GM18499 (cell line): ENCODE measurements at regions not wholly inside any gene's neighbourhood (a gene's known extent, or its start where the extent isn't known, plus 50 kb on each side); places are given as distances from the start of the nearest gene placed in this dataset.

ENCODE experiments used
- ATAC-seq: cut with Tn5 transposase; IDR thresholded peaks from one replicate; pipeline ENCODE4 v1.9.1; 2021; ENCODE audit warnings: moderate number of reproducible peaks; ENCODE audit not compliant: insufficient read depth, unreplicated experiment

DNA sequence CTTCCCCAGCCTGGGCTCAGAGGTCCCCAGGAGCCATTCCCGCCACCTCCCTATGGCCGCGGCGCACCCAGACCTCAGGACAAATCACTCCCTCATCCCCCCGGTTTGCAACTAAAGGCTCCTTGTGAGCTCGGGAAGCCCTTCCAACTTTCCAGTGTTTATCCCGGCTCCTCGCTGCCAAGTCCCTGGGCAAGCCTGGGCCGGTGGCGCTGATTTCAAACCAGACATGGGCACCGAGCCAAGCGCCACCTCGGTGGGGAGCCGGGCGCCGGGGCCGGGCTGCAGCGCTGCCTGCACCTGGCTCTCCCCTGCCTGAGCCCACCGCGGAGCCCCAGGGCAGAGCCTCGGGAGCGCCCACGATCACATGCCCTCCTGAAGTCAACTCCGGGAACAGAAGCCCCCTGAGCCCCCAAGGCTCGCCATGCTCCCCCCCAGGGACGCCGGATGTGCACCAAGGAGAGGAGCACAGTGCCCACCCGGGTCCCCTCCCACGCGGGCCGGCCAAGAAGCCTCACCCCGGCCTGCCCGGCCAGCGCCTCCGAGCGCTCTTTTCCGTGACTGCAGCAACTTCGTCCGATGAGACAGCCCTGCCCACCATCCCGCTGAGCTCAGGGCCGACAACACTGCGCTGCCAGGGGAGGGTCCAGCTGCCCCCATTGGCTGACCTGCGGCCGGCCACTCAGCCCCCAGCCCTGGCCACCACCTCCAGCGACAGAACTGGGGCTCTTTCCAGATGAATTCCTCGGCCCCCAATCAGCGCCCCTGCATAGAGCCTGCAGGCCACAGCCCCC is 50.0 kb downstream of the NCOR2 start:
- no peak for ATAC-seq

DNA sequence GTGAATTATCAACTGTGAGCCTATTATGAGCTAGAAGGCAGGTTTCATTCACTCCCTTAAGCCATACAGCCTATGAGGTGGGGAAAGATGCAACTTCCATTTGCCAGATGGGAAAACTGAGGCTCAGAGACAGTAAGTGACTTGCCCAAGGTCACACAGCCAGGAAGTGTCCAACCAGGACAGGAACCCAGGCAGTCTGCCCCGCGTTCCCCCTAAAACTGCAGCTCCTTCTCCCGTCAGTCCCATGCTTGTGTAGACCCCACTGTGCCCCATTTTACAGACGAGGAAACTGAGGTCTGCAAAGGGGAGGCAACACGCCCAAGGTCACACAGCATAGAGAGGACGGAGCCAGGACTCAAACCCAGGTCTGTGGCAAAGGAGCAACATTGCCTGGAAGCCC is 50.6 kb downstream of the NCOR2 start:
- ATAC-seq = no peak

DNA sequence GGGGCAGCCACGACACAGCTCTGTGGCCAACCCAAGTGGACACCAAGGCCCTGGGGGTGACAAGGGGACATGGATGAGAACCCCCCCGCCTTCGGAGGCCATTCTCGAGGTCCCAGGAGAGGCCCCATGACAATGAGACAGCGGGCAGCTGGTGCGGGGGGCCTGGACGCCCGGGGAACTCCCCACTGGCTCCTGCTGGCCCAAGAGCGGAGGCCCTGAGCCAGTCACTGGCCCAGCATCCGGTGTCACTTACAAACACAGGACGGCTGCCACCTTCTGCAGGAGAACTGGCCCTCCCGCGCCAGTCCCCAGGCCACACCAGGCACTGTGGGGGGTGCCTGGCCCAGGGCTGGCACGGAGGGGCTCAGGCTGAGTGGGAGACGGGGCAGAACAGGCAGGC is 51.4 kb downstream of the NCOR2 start:
- ATAC-seq = no peak

DNA sequence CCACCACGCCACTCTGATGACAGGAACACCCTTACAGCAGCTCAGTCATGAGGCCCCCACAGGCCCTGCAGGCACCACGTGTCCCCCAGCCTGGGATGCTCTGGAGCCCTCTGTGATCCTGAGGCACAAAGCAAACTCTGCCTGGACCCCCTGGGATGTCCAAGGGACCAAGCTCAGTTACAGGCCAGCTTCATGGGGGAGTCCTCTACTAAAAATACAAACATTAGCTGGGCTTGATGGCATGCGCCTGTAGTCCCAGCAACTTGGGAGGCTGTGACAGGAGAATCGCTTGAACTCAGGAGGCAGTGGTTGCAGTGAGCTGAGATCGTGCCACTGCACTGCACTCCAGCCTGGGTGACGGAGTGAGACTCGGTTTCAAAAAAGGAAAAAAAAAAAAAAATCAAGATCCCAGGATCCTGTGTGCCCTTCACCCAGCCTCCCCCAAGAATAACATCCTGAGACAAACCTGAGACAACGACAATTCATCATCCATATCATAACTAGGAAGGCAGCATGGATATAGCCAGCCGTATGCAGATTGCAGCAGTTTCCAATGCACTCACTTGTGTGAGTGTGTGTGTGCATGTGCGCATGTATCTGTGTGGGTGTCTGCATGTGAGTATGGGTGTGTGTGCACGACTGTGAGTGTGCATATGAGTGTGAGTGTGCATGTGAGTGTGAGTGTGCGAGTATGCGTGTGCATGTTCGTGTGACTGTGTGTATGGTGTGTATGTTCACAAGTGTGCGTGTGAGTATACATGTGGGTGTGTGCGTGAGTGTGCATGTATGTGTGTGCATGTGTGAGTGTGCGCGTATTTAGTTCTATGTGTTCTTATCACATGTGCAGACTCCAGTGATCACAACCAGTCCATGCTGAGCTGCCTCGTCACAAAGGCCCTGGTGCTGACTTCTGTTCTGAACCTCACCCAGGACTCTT is 52.1 kb downstream of the NCOR2 start:
- no peak for ATAC-seq

DNA sequence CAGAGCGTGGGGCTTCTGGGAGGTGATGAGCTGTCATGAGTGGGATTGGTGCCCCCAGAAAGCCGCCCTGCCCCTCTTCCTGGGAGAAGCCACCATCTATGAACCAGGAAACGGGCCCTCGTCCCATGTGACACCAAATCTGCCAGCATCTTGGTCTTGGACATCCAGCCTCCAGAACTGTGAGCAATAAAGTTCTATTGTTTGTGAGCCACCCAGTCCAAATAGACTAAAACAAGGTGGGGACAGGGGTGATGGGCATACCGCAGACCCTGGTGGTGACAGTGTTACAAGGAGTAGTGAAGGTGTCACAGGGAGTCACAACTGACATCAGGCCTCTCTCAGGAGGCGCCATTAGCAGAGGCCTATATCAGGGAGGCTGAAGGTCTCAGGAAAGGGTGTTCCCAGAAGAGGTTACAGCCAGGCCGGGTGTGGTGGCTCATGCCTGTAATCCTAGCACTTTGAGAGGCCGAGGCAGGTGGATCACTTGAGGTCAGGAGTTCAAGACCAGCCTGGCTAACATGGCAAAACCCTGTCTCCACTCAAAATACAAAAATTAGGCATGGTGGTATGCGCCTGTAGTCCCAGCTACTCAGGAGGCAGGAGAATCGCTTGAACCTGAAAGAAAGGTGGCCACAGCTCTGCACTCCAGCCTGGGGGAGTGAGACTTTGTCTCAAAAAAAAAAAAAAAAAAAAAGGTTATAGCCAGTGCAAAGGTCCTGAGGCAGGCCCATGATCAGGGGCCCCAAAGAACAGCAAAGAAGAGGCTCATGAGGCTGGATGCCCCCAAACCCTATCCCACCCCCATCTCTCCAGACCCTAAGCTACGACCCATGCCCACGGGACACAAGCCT is 53.0 kb downstream of the NCOR2 start:
- no peak for ATAC-seq

DNA sequence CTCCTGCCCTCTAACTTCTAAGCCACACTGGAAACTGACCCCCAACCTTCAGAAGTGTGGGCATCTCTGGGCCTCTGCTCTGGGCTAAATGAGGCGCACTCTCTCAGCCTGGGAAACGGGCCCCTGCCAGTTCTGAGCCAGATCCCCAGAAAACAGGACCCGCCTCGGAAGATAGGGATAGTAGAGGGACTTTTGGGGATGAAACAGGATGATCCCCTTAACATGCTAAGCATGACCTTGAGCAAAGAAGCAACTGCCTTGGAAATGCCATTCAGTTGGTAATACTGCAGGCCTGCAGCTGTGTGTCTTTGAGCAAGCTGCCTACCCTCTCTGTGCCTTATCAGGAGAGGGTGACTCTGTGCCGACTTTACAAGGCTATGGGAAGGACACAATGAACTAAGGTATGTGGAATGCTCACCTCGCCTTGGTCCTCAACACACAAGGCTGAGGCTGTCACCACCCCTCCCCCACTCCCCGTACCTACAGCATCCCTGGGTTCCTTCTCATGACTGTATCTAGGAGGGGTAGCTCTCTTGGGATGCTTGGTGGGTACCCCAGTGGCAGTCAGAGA is 54.0 kb downstream of the NCOR2 start:
- no peak for ATAC-seq

DNA sequence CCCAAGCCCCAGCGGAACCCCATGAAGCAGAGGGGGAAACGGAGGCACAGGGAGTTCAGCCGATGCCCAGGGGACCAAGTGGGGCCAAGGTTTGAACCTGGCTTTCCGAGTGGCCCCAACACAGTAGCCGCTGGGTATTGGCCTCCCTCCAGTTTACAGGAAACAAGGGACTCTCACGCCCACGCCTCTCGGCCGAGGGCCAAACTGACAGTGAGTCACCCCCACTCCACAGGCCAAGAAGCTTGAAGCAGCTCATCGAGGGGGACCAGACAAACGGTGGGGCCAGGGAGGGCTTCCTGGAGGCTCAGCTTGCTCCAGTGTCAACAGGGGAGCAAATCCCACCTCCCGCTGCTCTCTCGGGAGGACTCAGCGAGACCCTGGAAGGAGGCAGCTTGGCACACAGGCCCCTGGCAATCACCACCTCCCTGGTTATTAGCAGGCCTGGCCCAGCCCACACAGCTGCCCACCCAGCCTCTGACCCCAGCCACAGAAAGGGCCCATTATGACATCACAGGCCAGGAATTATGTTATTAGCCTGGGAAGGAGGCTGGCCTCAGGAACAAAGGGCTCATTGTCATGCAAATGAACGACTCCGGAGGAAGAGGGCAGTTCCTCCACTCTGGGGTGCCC is 54.6 kb downstream of the NCOR2 start:
- ATAC-seq = no peak

DNA sequence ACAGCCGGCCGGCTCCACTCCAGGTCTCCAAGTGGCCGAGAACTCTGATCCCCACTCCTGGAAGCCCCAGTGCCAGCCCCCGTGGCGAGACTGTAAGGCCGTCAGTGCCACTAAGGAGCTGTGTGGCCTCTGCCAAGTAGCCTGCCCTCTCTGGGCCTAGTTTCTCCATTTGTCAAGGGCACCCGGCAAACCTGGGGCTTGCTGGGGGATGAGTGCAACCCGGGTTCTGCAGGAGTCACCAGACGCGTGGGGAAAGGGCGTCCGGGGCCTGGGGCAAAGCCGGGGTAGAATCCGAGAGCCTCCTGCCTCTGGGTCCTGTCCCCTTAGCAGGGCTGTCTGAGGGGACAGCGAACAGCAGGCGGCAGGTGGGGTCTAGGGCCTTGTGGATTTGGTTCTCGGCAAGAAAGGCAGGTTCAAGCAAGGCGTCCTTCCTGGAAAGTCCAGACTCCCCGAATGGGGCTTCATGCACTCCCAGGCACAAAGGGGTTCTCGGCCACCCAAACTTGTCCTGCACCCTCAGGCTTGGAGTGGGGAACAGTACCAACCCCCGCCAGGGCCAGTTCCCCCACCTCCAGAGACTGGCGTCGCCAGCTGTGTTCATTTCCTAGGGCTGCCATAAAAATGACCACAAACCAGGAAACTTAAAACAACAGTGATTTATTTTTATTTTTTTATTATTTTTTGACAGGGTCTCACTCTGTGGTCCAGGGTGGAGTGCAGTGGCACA is 56.0 kb downstream of the NCOR2 start:
- no peak for ATAC-seq

DNA sequence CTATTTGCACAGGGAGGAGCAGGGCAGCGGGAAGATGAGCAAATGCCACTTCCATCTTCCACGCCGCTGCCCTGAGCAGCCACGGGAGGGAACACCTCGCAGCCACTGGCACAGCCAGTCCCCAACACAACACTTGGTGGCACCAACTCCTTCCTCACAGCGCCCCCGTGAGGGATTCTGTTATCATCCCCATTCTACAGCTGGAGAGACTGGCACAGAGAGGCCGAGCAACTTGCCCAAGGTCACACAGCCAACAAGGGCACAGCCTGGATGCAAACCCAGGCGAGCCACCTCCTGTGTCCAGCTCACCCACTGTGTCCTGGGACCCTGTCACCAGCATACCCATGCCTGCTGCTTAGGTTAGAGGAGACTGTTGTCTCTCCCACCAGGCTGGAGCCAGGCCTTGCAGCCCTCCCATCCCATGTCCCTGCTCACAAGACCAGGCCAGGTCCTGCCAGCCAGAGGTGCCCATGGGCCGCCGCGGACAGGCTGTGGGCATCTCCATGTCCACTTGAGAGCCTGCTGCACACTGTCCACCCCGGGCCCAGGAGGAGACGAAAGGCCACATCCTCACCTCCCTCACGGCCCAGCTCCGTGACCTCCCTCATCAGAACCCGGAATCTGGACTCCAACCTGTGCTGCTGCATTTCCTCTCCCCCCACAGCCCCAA is 57.0 kb downstream of the NCOR2 start:
- no peak for ATAC-seq

DNA sequence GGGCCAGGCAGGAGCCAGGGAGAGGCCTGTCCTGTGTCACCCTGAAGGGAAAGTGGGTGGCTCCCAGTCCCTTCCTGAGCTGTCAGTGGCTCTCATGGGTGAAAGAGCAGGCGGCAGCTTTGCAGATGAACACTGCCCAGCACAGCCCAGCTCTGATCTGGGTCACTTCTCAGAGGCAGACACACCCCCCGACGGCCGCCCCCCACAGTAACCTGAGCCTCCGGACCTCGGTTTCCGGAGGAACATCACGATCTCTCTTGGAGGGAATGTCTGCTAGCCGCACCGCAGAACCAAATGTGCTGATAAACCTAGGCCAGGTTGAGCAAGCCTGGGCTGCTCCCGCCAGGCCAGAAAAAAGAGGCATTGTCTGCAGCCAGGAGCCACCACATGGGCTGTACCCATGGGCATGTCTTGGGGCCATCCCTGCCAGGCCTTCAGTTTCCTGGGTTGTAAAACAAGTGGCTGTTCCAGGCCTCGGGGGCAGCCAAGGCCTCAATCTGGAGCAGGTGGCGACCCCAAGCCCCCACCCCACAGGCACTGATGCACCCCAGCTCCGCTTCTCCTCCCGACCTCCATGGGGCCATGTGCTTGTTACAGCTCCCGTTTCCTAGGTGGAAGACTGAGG is 57.6 kb downstream of the NCOR2 start:
- no peak for ATAC-seq

DNA sequence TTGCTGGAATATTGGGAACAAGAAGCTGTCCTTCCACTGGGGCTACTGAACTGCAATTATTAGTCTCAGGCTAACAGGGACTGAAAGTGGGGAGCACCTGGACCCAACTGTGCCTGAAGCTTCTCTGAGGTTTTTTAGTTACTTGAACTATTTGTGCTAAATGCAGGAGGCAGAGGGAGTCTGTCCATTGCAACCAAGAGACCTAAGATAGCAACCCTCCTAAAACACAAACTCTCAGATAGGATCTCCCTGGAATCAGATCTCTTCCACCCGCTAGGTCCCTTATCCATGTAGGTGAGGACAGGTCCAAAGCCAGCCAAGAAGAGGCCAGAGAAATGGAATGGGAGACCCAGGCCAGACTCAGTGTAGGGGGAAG is 58.1 kb downstream of the NCOR2 start:
- ATAC-seq = no peak

DNA sequence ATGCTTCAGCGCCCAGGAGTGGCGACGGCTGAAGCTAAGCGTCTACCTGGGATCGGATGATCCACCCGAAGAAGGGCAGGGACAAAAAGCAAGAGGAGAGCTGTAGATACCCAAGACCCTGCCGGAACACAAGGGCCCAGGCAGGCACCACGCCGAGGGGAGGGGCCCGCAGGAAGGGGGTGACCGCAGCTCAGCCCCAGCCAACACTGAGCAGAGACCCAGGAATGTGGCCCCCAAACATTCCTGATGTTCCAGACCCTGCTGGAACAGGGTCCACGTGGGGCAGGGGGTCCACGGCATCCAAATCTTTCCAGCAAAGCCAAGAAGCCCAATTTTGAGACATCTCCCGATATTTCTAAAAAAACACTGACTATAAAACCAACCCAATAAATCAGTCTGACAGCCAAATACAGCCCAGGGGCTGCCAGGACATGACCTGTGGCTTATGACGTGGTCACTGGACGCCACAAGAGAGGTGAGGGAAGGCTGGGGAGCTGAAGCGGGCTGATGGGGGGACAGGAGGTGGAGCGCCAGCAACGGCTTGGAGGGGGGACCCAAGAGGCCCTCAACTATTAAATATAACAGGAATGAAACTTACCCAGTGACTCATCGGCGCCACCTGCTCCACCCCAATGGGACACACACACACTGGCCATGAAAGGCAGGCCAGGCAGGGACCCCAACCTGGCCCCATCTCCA is 58.9 kb downstream of the NCOR2 start:
- ATAC-seq = no peak

DNA sequence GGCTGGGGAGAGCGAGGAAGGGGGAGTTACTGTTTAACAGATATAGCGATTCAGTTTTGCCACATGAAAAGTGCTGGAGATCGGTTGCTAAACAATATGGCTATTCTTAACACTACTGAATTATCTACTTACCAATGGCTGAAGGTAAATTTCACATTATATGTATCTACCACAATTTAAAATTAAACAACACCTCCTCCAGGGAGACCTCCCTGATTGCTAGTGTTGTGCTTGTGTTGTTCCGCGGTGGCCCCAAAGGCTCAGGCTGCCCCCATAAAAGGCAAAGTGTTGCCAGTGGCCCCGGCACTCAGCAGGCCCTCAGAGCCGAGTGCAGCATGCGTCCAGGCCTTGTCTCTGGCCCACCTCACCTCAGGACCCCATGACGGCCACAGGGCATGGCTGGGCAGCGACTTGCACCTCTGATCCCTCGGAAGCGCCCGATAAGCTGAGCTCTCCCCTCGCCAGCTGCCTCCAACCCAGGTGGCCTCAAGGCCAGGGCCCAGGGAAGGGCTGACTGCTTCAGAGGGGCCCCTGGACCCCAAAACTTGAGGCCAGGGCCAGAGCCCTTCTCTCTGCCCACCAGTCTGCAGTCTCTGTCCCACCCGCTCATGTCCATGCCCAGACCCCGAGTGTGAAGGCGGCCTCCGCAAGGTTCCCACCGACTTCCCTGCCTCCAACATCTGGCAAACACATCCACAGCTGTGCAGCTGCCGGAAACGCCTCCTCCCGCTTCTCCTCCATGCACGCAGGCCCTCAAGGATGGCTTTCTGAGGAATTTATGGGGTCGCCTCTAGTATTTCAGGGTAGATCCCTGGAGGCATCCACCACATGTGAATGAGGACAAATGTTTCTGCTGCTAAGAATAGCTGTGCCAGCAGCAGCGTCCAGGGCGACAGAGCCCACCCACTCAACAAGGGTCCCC is 60.0 kb downstream of the NCOR2 start:
- ATAC-seq = no peak

DNA sequence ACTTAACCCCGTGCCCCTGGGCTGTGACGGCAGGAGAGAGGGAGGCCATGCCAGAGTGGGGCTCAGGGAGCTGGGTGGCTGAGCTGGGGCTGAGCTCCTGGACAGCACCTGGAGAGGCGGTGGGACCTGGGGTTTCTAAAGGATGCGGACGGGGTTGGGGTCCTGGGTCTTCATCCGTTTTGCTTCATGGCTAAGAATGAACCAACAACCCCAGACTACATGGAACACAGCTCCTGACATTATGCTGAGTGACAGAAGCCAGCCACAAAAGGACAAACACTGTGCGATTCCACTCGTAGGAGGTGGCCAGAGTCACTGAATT is 60.6 kb downstream of the NCOR2 start:
- ATAC-seq = no peak

DNA sequence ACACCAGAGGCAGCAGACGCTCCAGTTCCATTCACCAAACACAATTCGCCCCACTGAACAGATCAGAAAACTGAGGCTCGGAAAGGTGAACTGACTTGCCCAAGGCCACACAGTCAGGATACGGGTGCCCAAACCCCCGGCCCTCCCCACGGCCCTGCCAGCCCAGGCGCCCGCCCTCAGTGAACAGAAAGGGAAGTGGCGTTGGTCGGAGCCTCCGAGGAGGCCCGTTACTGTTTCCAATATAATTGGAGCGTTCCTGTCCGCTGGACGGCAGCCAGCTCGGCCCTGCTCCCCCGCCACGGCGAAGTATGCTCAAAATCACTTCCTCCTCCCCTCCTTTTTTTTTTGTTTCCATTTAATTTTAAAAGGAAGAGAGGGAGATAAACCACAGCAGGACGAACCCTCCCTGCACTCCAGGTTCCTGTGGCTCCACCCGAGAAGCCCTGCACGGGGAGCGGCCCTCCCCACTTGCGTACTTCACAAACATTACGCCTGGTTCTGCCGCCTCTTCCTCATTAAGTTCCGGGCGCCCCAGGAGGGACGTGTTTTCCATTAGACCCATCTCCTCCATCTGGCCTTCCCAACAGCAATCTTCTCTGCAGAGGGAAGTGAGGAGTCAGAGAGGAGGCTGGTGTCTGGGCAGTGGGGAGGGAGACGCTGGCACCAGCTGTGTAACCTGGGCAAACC is 61.1 kb downstream of the NCOR2 start:
- no peak for ATAC-seq
